WTC11 (cell line): ENCODE measurements at regions not wholly inside any gene's neighbourhood (a gene's known extent, or its start where the extent isn't known, plus 50 kb on each side); places are given as distances from the start of the nearest gene placed in this dataset.

Experiments
- ATF1 ChIP-seq: sonication (generic); formaldehyde crosslinking; IDR thresholded peaks from 2 replicates; pipeline ENCODE4 v1.8.1; 2023; ENCODE audit warnings: mild to moderate bottlenecking, moderate library complexity, missing genetic modification reagents
- CREB1 ChIP-seq: sonication (generic); formaldehyde crosslinking; IDR thresholded peaks from 2 replicates; pipeline ENCODE4 v1.8.0; 2023; ENCODE audit warnings: mild to moderate bottlenecking, missing genetic modification reagents
- FOXP1 ChIP-seq: sonication (generic); formaldehyde crosslinking; IDR thresholded peaks from 2 replicates; pipeline ENCODE4 v1.8.0; 2022; ENCODE audit warnings: missing genetic modification reagents, mild to moderate bottlenecking, moderate library complexity, borderline replicate concordance
- IRF2 ChIP-seq: sonication (generic); formaldehyde crosslinking; IDR thresholded peaks from 2 replicates; pipeline ENCODE4 v1.8.0; 2022; ENCODE audit warnings: low read depth, missing genetic modification reagents, borderline replicate concordance
- ZNF232 ChIP-seq: sonication (generic); formaldehyde crosslinking; IDR thresholded peaks from 2 replicates; pipeline ENCODE4 v1.8.0; 2022; ENCODE audit warnings: mild to moderate bottlenecking, missing genetic modification reagents
- TF ChIP-seq, protein P1 (sequence below): fragments of 200-600 bp; IDR thresholded peaks from 2 replicates; pipeline ENCODE4 v1.8.0; 2022; ENCODE audit warnings: antibody characterized with exemption
- TF ChIP-seq, protein P2 (sequence below): sonication (generic); formaldehyde crosslinking; IDR thresholded peaks from 2 replicates; pipeline ENCODE4 v1.8.1; 2023; ENCODE audit warnings: mild to moderate bottlenecking, missing genetic modification reagents
- TF ChIP-seq, protein P3 (sequence below): sonication (generic); formaldehyde crosslinking; conservative IDR thresholded peaks from 2 replicates; pipeline ENCODE4 v1.8.1; 2022; ENCODE audit warnings: mild to moderate bottlenecking, missing genetic modification reagents
- TF ChIP-seq, protein P4 (sequence below): sonication (generic); formaldehyde crosslinking; IDR thresholded peaks from 2 replicates; pipeline ENCODE4 v1.8.1; 2023; ENCODE audit warnings: mild to moderate bottlenecking, missing genetic modification reagents, moderate library complexity
- TF ChIP-seq, protein P5 (sequence below): sonication (generic); formaldehyde crosslinking; IDR thresholded peaks from 2 replicates; pipeline ENCODE4 v1.8.1; 2023; ENCODE audit warnings: mild to moderate bottlenecking, missing genetic modification reagents, moderate library complexity
- TF ChIP-seq, protein P6 (sequence below): sonication (generic); formaldehyde crosslinking; IDR thresholded peaks from 2 replicates; pipeline ENCODE4 v1.8.1; 2023; ENCODE audit warnings: mild to moderate bottlenecking, moderate library complexity, missing genetic modification reagents

DNA sequence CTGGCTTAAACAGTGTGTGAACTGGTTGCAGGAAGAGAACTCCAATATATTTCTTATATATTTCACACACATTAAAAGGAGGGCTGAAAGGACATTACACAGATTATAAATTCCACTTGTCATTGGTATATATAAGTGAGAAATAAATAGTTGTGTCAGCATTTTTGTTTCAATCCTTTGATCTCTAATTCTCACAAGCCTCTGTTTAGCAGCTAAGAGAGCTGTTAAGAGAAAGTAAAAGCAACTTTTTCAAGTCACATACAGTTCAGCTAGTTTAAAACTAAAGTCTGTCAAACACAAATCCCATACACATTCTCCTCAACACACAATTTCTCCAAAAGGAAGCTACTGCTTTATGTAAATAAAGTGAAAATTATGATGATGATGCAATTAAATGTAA is 70.5 kb upstream of the CCDC39 start:
- TF ChIP-seq ATF1 (CRISPR knock-in tag), result no peak
- TF ChIP-seq, protein P1, sequence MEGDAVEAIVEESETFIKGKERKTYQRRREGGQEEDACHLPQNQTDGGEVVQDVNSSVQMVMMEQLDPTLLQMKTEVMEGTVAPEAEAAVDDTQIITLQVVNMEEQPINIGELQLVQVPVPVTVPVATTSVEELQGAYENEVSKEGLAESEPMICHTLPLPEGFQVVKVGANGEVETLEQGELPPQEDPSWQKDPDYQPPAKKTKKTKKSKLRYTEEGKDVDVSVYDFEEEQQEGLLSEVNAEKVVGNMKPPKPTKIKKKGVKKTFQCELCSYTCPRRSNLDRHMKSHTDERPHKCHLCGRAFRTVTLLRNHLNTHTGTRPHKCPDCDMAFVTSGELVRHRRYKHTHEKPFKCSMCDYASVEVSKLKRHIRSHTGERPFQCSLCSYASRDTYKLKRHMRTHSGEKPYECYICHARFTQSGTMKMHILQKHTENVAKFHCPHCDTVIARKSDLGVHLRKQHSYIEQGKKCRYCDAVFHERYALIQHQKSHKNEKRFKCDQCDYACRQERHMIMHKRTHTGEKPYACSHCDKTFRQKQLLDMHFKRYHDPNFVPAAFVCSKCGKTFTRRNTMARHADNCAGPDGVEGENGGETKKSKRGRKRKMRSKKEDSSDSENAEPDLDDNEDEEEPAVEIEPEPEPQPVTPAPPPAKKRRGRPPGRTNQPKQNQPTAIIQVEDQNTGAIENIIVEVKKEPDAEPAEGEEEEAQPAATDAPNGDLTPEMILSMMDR, result no peak
- TF ChIP-seq IRF2 (CRISPR knock-in tag), result no peak
- TF ChIP-seq, protein P2, sequence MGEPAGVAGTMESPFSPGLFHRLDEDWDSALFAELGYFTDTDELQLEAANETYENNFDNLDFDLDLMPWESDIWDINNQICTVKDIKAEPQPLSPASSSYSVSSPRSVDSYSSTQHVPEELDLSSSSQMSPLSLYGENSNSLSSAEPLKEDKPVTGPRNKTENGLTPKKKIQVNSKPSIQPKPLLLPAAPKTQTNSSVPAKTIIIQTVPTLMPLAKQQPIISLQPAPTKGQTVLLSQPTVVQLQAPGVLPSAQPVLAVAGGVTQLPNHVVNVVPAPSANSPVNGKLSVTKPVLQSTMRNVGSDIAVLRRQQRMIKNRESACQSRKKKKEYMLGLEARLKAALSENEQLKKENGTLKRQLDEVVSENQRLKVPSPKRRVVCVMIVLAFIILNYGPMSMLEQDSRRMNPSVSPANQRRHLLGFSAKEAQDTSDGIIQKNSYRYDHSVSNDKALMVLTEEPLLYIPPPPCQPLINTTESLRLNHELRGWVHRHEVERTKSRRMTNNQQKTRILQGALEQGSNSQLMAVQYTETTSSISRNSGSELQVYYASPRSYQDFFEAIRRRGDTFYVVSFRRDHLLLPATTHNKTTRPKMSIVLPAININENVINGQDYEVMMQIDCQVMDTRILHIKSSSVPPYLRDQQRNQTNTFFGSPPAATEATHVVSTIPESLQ (CRISPR knock-in tag), result no peak
- no peak for TF ChIP-seq CREB1
- no peak for TF ChIP-seq ZNF232 (CRISPR knock-in tag)
- TF ChIP-seq, protein P3, sequence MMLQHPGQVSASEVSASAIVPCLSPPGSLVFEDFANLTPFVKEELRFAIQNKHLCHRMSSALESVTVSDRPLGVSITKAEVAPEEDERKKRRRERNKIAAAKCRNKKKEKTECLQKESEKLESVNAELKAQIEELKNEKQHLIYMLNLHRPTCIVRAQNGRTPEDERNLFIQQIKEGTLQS (CRISPR knock-in tag), result no peak
- no peak for TF ChIP-seq FOXP1 (CRISPR knock-in tag)
- TF ChIP-seq, protein P4, sequence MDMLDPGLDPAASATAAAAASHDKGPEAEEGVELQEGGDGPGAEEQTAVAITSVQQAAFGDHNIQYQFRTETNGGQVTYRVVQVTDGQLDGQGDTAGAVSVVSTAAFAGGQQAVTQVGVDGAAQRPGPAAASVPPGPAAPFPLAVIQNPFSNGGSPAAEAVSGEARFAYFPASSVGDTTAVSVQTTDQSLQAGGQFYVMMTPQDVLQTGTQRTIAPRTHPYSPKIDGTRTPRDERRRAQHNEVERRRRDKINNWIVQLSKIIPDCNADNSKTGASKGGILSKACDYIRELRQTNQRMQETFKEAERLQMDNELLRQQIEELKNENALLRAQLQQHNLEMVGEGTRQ (CRISPR knock-in tag), result no peak
- TF ChIP-seq, protein P5, sequence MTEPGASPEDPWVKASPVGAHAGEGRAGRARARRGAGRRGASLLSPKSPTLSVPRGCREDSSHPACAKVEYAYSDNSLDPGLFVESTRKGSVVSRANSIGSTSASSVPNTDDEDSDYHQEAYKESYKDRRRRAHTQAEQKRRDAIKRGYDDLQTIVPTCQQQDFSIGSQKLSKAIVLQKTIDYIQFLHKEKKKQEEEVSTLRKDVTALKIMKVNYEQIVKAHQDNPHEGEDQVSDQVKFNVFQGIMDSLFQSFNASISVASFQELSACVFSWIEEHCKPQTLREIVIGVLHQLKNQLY, result no peak
- TF ChIP-seq, protein P6, sequence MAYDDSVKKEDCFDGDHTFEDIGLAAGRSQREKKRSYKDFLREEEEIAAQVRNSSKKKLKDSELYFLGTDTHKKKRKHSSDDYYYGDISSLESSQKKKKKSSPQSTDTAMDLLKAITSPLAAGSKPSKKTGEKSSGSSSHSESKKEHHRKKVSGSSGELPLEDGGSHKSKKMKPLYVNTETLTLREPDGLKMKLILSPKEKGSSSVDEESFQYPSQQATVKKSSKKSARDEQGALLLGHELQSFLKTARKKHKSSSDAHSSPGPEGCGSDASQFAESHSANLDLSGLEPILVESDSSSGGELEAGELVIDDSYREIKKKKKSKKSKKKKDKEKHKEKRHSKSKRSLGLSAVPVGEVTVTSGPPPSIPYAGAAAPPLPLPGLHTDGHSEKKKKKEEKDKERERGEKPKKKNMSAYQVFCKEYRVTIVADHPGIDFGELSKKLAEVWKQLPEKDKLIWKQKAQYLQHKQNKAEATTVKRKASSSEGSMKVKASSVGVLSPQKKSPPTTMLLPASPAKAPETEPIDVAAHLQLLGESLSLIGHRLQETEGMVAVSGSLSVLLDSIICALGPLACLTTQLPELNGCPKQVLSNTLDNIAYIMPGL (CRISPR knock-in tag), result no peak
